HG03159 (cell line): ENCODE measurements at regions not wholly inside any gene's neighbourhood (a gene's known extent, or its start where the extent isn't known, plus 50 kb on each side); places are given as distances from the start of the nearest gene placed in this dataset.
"Not testable (repeated sequence)": the region's sequence is repeated elsewhere in the genome, so short reads cannot be mapped to it uniquely, and the experiment has no call there.

ENCODE experiments used
- ATAC-seq: cut with Tn5 transposase; IDR thresholded peaks from one replicate; pipeline ENCODE4 v1.9.1; 2021; ENCODE audit warnings: mild to moderate bottlenecking, moderate library complexity; ENCODE audit not compliant: unreplicated experiment

DNA sequence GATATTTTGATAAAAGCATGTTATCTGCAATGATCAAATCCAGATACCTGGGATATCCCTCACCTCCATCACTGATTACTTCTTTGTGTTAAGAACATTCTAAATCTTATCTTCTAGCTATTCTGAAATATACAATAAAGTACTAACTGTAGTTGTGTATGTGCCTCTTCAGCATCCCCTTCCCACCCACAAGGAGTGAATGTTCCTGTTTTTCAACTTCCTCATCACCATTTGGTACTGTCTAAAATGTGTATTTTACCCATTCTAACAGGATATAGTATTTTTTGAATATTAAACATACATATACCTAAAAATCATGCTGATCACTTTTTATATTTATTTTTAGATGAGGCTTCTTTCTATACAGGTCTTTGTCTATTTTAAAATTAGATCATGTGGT is 1252.6 kb downstream of the TMEM121 start:
- no peak for ATAC-seq

DNA sequence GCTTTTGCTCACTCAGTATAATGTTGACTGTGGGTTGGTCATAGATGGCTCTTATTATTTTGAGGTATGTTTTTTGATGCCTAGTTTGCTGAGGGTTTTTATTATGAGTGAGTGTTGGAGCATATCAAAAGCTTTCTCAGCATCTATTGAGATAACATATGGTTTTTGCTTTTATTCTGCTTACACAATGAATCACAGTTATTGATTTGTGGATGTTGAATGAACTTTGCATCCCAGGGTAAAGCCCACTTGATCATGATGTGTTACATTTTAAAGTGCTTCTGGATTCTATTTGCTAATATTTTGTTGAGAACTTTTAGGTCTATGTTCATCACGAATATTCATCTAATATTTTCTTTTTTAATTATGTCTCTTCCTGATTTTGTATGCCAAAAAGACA is 1260.3 kb downstream of the TMEM121 start:
- ATAC-seq = no peak

DNA sequence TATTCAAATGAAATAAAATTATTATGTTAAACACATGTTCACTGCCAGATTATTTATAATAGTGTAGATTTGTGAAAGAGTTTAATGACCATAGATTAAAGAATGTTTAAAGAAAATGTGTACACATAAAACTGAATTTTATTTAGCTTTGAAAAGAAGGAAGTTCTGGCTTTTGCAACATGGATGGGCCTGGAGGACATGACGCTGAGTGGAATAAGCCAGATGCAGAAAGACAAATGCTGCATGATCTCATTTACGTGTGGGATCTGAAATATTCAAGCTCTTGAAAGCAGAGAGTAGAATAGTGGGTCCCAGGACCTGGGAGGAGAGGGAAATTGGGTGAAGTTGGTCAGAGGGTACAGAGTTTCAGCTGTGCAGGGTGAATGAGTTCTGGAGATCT is 1261.2 kb downstream of the TMEM121 start:
- ATAC-seq = no peak

DNA sequence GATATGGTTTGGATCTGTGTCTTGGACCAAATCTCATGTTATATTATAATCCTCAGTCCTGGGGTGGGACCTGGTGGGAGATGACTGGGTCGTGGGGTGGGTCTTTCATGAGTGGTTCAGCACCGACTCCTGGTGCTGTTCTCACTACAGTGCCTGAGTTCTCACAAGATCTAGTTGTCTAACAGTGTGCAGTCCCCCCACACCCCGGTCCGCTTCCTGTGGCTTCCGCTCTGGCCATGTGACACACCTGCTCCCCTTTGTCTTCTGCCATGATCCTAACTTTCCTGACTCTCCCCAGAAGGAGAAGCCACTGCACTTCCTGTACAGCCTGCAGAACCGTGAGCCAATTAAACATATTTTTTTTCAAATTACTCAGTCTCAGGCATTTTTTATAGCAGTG is 1262.2 kb downstream of the TMEM121 start:
- ATAC-seq = no peak

DNA sequence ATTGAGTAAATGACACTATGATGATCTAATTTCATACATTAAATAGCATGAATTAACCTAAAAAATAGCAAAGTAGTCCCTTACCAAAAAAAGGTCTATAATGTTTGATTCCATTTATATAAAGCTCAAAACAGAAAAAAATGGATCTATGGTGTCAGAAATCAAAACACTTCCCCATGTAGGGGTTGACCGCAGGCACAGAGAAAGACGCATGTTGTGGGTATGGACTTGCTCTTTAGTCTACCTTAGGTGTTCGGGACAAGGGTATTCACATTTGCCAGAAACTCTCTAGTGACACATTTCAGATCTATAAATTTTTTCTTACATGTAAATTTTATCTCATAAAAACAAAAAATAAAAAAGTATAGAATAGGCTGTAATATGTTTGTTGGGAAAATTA is 1262.9 kb downstream of the TMEM121 start:
- ATAC-seq = no peak

DNA sequence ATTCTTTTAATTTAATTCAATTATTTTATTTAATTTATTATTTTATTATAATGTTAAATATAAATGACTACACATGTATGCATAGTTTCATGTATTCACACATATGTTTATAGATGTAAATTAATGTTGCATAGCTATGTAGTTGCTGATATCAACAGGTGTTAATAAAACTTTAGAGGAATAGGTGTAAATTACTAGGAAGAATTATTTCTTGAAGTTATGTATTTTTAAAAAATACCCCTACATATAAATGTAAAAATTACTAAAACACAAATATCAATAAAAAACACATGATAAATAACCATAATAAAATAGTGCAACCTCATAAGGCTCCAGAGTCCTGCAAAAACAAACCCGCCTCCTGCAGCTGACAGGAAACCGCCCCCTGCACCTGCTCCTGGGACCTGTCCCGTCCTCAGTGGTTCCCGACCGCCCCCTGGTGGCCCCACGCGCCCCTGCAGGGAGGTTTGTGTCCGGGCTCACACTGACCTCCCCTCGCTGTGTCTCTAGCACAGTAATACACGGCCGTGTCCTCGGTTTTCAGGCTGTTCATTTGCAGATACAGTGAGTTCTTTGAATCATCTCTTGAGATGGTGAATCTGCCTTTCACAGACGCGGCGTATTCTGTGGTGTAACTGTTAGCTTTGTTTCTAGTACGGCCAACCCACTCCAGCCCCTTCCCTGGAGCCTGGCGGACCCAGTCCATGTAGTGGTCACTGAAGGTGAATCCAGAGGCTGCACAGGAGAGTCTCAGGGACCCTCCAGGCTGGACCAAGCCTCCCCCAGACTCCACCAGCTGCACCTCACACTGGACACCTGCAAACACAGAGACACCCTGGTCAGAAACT is 1264.0 kb downstream of the TMEM121 start:
- no peak for ATAC-seq

DNA sequence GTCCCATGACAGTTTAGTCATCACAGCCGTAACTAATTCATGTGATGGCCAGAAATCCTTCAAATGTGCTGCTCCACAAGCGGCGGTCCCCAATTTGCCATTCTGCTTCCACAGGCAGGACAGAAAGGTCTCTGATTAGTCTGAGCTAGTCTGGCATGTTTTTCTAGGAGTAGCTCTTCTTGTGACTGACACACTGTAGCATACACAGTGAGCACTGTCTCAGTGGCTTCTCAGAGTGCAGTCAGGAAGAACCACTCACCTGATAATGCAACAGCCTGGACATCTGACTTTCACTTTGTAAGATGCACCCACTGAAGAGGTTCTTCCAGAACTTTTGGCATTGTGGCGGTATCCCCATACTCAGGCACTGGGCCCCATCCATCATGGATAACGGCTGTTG is 1266.2 kb downstream of the TMEM121 start:
- ATAC-seq = no peak

DNA sequence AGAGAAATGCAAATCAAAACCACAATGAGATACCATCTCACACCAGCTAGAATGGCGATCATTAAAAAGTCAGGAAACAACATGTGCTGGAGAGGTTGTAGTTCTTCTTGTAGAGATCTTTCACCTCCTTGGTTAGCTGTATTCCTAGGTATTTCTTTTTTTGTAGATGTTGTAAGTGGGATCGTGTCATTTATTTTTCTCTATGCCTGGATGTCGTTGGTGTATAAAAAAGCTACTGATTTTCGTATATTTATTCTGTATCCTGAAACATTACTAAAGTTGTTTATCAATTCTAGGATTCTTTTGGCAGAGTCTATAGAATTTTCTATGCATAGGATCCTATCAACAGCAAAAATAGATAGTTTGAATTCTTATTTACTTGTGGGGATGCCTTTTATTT is 1271.8 kb downstream of the TMEM121 start:
- ATAC-seq = not testable (repeated sequence)

DNA sequence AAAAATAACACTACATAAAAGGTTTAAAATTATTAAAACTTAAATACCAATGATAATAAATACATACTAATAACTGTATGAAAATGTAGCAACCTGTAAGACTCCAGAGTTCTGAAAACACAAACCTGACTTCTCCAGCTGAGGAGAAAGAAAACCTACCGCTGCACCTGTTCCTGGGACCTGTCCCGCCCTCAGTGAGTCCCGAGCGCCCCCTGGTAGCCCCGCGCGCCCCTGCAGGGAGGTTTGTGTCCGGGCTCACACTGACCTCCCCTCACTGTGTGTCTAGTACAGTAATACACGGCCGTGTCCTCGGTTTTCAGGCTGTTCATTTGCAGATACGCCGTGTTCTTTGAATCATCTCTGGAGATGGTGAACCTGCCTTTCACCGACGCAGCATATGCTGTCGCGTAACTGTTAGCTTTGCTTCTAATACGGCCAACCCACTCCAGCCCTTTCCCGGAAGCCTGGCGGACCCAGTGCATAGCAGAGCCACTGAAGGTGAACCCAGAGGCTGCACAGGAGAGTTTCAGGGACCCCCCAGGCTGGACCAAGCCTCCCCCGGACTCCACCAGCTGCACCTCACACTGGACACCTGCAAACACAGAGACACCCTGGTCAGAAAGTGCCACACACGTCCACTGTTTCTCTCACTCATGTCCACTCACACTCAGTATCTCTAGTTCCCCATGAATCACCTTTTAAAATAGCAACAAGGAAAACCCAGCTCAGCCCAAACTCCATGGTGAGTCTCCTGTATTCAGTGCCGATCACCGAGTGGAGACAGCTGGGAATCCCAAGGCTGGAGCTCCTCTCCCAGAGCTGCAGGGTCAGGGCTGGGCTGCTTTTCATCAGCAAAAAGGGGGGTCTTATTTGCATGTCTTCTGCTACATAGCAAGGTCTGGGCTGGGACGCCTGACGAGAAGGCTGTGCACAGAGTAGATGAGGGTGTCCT is 1276.3 kb downstream of the TMEM121 start:
- no peak for ATAC-seq

DNA sequence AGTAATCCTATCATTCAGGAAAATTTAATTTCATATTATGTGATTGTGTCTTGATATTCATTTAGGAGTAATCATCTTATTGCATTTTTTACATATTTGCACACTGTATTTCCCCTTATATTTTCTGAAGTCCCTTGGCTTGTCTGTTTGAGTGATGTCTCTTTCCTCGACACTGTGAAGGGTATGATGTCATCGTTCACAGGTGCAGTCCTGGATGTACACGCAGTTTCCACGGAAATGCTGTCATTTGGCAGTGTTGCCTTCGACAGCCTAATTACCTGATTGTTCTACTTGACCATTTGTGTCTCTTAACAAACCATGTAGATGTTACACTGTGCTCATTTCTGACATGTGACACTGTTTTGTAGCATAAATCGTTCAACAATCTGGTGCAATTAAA is 1277.0 kb downstream of the TMEM121 start:
- ATAC-seq = no peak

DNA sequence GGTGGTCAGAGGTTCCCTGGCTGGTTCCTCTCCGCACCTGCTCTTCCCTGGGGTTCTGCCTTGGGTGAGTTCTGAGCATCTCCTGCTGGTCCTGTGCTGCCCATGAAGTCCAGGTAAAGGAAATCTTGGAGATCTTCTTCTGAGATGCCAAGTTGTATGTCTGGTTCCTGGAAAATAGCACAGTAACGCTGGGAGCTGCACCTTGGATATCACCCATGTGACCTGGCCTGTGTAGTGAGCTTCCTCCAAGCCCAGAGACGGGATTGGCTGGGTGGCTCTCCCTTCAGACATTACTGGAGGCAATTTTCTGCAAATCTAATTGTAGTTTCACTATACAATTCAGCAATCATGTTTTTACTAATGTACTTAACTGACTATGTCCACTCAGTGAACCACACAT is 1281.1 kb downstream of the TMEM121 start:
- ATAC-seq = no peak

DNA sequence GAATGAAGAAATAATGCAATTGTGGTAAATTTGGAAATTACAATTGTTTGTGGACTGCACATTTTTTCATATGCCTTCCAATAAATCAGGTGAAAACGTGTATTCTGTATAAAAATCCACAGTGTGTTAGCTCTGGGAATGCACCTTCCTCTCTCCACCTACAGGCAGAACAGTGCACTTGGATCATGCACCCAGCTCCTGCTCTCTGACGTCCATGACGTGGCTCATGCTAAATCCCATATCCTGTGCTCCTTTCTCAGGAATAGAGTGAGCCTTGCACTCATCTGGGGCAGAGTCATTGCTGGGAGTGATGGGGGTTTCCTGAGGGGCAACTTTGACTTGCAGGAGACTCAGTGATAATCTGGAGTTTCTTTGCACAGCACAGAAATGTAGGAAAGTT is 1282.1 kb downstream of the TMEM121 start:
- ATAC-seq = no peak

DNA sequence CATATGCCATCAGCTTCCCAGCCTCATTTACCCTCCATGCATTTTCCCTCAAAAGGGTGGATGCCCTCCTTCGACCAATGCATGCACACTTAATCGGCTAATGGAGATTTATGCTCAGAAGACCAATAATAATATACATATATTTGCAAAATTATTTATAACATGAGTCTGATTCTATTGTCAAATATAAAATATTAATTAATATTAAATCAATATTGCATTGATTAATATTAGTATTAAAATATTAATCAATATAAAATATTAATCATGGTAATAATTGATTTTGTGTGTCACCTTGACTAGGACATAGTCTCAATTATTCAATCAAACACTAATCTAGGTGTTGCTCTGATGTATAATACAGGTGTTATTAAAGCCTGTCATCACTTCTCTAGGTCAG is 1282.5 kb downstream of the TMEM121 start:
- ATAC-seq = no peak

DNA sequence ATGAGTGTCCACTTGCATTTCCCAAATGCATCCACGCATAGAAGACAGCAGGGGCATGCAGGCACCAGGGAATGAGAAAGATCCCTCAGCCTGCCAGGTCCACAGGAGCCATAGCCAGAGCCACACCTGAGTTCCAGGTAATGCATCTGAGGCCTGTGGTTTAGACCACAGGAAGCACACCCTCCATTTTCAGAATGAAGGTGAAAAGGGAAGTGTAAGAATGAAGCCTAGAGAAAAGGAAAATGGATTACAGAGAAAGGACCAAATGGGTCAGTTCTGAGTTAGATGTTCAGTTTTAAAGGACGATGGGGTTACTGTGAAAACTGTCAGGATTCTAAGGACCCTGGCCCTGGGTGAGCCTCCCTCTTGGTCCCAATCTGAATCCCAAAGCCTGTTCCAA is 1283.2 kb downstream of the TMEM121 start:
- ATAC-seq = no peak

DNA sequence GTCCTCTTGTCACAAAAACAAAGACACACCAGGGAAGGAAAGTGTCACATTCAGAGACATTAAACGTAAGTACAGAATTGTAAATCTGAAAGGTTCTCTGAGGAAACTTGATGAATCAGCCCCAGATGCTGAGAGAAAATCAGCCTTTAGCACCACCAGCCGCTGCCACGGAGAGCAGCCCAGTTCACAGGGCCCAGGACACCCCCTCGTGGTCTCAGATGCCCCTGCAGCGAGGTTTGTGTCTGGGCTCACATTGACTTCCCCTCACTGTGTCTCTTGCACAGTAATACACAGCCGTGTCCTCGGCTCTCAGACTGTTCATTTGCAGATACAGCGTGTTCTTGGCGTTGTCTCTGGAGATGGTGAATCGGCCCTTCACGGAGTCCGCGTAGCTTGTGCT is 1283.8 kb downstream of the TMEM121 start:
- not testable (repeated sequence) for ATAC-seq

DNA sequence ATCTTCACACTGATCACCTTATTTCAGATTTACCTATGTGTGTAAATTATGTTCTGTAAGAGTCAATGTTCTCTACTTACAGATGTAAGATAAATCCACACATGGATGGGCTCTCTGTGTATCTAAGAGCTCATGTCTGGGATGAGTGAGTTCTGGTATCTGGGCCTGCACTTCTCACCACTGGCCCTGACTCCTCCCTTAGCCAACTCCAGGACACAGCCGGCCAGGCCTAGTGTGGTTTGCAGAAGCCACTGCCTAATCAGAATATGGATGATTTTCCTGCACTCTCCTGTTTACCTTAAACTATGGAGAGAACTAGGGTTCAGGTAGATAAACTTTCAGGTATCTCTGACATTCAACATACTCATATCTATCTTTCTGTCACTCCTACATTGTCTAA is 1284.8 kb downstream of the TMEM121 start:
- no peak for ATAC-seq

DNA sequence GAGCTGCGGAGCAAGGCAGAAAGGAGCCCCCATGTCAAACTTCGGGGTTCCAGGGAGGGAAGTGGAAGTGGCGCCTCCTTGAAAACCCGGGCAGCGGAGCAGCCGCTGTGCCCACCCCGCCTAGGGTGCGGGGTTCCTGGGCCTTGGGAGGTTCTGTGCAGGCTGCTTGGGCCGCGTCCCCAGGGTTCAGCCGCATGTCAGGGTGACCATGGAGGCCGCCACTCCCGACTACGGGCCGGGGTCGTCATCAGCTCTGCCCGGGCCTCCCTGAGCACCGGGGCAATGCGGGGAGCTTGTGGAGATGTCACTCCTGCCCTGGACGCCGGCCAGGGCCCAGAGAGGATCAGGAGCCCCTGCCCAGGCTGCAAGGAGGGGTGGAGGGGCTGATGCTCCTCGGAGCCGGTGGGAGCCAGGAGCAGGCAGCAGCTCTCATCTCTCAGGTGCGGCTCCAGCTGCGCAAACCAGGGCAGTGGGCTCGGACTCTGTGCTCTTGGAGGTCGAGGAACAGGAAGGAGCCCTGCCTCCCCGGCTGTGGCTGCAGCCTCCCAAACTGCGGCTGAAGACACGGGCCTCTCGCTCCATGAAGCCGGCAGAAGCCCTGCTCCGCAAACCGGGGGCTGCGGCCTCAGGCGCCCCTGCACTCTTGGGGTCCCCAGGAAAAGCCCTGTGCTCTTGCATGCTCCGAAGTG is 1286.5 kb downstream of the TMEM121 start:
- no peak for ATAC-seq

DNA sequence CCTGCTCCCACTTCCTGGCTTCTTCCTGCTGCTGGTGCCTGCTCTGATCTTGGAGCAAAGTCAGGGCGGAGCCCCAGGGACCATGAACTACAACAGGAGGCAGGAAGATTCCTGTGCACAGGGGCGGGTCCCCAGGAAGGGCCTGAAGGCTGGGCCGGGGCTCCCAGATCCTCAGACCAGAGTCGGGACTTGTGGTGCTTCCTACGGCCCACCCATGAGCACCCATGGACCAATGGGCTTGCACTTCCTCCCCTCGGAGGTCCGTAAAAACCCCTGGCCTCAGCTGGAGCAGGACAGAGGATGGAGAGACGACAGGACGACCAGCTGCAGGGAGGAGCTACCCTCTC is 1287.1 kb downstream of the TMEM121 start:
- ATAC-seq = no peak

DNA sequence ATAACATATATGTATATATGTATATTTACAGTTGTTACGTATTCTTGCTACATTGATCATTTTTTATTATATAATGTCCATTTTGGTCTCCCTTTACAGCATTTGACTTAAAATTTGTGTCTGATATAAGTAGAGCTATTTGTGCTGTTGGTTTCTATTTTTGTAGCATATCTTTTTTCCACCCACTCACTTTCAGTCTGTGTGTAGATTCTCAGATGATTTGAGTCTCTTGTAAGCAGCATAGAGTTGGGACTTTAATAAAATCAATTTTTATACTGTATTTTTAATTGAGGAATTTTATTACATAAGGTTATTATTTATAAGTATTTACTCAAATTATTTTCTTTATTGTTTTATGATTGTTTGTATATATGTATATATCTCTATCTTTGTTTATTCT is 1293.7 kb downstream of the TMEM121 start:
- ATAC-seq = no peak

DNA sequence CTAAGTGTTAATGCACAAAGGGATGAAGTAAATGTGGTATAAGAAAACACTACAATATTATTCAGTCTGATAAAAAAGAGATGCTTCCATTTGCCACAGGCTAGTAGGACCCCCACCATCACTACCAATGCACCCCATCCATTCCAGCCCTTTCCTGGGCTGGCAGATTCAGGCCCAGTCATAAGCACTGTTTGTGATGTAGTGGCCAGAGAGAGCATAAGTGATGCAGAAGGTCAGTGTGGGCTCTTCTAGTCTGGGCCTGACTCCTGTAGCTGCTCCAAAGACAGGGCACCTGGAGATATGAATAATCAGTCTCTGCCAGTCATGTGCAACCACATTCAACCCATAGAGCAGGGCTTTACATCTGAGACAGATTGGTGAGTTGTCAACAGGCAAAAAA is 1294.7 kb downstream of the TMEM121 start:
- ATAC-seq = no peak

DNA sequence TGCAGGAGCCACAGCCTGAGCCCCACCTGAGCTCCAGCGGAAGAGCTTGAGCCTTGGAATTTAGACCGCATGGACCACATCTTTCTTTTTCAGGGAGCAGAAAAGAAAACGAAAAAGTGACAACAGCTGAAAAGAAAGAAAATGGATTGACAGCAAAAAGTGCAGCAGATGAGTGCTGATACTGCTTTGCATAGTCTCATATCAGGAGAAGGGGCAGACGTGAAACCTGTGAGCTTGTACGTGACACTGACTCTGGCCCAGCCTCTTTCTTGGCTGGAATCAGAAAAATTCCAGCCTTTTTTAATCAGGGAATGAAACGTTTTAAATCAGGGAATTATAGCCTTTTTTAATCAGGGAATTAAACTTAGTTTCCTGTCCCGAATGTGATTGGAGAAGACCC is 1296.5 kb downstream of the TMEM121 start:
- no peak for ATAC-seq

DNA sequence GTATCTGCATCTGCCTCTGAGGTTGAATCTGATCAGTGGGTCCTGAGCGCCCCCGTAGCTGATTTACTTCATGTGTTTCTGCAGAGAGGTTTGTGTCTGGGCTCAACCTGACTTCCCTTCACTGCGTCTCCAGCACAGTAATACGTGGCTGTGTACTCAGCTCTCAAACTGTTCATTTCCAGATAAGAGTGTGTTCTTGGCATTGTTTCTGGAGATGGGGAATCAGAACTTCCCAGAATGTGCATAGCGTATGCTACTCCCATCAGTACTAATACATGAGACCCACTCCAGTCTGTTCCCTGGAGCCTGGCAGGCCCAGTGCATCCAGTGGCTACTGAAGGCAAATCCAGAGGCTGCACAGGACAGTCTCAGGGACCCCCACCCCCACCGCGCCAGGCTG is 1297.2 kb downstream of the TMEM121 start:
- ATAC-seq = no peak
